Stimulated activated CD4-positive, alpha-beta T cell treated with anti-CD3 and anti-CD28 coated beads, Interleukin-12 subunit alpha, Interleukin-12 subunit beta, amount 100 ng/mL, for 48 hours (primary cell): ENCODE measurements at regions not wholly inside any gene's neighbourhood (a gene's known extent, or its start where the extent isn't known, plus 50 kb on each side); places are given as distances from the start of the nearest gene placed in this dataset.

Experiments used
- DNase-seq, 3 donors: peaks; one replicate each; pipeline ENCODE4 v3.0.0-alpha.2; 2020; ENCODE audit warnings: low read depth in 2 of 3, low spot score in 1 of 3

- DNase-seq = no peak
These were observed 81.0 kb upstream of the CACUL1 start for GRCh38 chr10:118835682-118836326.

GRCh38 chr10:118838364-118838763 is 83.6 kb upstream of the CACUL1 start:
- DNase-seq = no peak

DNA sequence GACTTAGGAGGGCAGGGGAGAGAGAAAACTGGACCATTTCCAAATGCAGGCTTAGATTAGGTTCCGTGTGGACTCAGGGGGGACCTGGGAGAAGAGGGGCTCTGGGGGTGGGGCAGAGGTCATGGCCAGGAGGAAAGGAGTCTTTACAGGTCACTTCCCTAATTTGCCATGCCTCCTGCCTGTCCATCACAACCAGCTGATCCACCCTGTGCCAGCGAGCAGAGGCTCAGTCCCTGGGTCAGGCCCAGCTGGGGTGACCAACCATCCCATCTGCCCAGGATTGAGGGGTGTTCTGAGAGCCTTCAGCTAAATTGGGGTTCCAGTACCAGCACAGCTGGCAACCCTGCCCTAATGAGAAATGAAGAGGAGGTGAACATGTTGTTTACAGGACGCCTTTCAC is 84.6 kb upstream of the CACUL1 start:
- DNase-seq = no peak

GRCh38 chr10:118840071-118840775 is 85.5 kb upstream of the CACUL1 start:
- DNase-seq = peak; percentile 49 to 53 (median 53)

DNA sequence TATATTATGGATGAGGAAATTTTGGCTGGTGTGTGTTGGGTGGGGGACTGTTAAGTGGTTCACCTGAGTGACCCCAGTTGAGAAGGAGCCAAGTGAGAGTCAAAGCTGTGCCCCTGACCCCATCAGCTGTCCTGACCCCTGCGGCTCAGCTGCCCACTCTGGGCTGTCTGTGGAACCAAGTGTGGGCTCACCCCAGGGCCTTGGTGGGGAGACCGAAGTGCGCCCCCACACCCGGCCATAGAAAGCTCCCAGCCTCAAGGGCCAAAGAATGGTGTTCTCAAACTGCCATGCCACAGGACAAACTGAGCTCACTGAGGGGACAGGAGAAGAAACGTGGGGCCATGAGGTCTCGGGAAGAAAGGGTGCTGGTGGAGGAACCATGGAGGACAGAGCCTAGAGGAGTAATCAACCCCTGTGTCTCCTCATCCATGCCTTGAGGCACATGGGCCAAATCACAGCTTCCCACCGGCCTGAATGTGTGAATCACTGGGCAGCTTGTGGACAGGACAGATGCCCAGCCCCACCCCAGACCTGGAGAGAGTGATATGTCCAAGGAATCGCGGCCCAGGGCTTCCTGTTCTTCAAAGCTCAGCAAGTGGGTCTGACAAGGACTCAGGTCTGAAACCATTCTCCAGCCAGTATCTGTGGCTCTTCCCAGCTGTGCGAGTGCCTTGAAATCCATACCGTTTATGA is 86.2 kb upstream of the CACUL1 start:
- no peak for DNase-seq

DNA sequence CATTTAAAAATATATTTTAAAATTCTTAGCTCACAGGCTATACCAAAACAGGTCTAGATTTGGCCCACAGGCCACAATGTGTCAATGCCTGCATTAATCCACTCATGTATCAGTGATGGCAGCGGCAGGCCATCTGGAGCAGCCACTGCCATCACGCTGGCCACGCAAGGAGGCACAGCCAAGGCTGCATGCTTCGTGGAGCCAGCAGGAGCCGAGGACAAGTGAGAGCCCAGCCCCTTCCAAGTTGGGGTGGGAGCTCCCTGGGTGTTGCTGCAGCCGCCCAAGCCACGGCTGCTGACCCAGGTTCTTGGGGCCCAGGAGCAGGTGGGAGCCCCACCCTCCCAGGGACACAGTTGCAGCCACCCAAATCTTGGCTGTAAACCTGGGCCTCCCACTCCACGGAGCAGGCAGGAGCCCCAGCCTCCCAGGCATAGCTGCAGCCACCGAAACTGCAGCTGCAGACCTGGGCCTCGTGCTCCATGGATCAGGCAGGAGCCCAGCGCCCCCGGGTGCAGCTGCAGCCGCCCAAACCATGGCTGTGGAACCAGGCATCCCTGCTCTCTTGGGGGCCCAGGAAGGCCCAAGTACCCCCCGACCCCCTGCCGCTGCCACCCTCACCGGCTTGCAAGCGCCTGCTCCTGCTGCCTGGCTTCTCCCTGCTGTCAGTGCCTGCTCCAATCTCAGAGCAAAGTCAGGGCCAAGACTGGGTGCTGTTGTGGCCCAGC is 87.3 kb upstream of the CACUL1 start:
- no peak for DNase-seq

DNA sequence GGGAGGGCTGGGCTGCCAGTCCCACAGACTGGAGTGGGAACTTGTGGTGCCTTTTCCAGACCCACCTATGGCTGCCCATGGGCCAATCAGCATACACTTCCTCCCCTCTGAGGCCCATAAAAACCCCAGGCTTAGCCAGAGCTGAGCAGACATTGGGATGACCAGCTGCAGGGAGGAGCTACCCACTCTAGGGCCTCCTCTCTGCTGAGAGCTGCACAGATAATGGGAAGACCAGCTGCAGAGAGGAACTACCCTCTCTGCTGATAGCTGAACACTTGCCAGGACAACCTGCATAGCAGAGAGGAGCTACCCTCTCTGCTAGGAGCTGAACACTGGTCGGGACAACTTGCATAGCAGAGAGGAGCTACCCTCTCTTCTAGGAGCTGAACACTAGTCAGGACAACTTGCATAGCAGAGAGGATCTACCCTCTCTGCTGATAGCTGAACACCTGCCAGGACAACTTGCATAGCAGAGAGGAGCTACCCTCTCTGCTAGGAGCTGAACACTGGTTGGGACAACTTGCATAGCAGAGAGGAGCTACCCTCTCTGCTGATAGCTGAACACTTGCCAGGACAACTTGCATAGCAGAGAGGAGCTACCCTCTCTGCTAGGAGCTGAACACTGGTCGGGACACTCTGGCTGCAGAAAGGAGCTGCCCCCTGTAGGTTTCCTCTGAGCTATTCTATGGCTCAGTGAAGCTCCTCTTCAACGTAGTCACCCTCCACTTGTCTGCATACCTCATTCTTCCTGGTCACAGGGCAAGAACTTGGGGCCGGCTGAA is 88.3 kb upstream of the CACUL1 start:
- no peak for DNase-seq

DNA sequence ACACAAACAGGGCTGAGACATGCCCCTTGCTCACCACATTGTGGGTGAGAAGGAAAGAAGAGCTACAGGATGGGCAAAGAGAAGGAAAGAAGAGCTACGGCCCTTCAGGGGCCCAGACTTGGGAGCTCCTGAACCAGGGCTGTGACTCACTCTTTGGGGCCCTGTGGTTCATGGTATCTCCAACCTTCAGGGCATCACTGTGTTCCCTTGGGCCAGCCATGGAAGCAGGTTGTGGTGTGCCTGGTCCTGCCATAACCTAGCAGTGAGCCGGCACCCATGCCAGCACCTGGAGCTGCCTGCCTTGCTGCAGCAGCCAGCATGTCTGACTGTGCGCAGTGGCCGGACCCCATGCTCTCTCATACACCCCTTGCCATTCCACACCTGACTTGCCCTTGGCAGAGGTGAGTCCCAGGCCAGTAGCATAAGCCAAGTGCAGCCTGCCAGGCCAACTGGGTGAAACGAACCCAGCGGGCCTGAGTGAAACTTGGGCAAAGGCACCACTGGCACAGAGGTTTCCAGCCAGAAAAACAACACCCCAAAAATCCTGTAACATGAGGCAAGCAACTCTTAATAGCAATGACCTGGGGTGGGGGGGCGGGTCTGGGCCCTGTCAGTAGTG is 89.0 kb upstream of the CACUL1 start:
- no peak for DNase-seq

GRCh38 chr10:118844731-118845521 is 90.2 kb upstream of the CACUL1 start:
- no peak for DNase-seq

GRCh38 chr10:118845776-118846175 is 91.0 kb upstream of the CACUL1 start:
- no peak for DNase-seq

- peak; percentile 70 to 83 (median 77) for DNase-seq
These were observed 95.8 kb upstream of the CACUL1 start for GRCh38 chr10:118850418-118851061.

DNA sequence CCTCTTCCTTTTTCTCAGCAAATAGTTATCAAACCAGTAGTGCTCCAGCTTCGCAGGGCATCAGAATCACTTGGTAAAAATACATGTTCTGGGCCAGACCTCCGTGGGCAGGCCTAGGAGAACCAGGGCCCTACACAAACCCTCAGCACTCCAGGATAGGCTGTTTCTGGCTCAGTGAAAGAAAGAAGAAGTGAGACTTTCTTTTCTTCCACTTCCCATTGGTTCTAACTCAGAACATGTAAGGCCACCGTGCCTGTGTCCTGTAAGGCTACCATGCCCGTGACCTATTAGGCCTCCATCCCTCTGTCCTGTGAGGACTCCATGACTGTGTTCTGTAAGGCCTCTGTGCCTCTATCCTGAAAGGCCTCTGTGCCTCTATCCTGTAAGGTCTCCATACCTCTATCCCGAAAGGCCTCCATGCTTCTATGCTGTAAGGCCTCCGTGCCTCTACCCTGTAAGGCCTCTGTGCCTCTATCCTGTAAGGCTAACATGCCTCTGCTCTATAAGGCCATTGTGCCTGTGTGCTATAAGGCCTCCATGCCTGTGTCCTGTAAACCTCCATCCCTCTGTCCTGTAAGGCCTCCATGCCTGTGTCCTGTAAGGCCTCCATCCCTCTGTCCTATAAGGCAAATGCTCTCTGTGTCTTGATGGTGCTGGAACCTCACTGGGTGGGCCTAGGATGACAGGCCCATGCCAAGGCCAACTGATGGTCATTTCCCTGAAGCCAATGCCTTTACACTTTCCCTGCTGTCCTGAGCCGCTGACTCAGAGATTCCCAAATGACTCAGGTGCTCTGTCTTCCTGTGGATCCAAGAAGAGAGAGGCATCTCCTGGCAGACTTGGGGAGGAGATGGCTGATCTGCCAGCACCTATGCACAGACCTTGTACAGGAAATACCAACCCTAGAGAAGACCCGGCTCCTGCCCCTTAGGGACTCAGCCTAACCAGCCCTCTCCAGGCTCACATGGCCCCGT is 96.6 kb upstream of the CACUL1 start:
- no peak for DNase-seq

DNA sequence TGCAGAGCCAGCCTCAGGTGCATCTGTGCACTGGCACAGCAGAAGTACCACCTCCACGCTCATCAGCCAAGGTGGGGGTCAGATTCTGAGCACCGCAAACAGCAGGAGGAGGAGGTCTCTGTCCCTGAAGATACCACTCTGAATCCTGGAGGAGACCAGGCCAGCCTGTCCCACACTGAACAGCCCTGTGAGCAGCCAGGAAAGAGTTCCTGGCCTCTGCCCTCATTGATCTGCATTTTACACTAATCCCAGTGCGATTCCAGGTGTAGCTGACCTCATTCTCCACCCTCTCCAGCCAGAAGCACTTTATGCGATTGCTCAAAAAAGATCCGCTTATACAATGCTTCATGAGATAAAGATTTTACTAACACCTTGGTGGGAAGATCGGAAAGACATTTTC is 99.1 kb upstream of the CACUL1 start:
- DNase-seq = no peak

GRCh38 chr10:118856106-118856505 is 101.3 kb upstream of the CACUL1 start:
- no peak for DNase-seq

DNA sequence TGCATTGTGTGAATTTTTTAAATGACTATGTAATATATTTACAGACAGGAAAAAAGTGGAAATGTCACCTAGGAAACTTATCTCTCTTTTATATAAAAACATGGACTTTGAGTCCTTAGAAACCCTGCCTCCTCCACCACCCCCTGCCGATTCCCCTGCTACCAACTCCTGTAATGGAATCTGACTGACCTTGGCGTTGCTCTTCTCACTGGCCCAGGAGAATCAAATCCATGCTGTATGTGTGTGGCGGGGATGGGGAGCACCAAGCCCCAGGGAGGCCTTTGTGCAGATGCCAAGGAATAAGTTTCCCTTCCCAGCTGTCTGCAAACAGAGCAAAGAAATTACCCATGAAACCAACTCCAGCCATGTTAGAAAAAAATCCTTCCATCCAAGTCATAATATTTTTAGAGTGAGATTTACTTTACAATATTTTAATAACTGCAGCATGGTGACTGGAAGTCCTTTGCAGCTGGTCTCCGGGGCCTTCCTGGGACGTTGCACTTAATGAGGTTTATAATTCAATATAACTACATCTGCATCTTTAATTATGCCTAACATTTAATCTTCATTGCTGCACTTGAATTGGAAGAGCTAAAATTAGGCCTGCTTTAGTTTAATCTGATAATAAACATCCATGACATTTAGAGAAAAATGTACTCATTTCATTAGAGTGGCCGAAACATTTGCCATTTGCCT is 111.4 kb upstream of the CACUL1 start:
- DNase-seq = no peak

DNA sequence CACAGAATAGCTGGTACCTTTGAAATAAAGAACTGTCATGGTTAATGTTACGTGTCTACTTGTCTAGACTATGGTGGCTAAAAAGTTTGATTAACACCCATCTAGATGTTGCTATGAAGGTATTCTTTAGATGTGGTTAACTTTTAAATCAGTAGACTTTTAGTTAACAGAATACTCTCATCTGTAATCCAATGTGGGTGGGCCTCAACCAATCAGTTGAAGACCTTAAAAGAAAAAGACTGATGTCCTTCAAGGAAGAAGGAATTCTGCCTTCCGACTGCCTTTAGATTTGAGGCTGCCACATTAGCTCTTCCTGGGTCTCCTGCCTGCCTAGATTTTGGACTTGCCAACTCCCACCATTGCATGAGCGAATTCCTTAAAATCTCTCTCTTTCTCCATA is 113.0 kb upstream of the CACUL1 start:
- DNase-seq = no peak

GRCh38 chr10:118868589-118868988 is 113.8 kb upstream of the CACUL1 start:
- DNase-seq = no peak
